GM19463 (cell line): ENCODE measurements at regions not wholly inside any gene's neighbourhood (a gene's known extent, or its start where the extent isn't known, plus 50 kb on each side); places are given as distances from the start of the nearest gene placed in this dataset.

Experiments
- ATAC-seq: cut with Tn5 transposase; IDR thresholded peaks from one replicate; pipeline ENCODE4 v1.9.1; 2021; ENCODE audit warnings: mild to moderate bottlenecking, moderate library complexity; ENCODE audit not compliant: unreplicated experiment

DNA sequence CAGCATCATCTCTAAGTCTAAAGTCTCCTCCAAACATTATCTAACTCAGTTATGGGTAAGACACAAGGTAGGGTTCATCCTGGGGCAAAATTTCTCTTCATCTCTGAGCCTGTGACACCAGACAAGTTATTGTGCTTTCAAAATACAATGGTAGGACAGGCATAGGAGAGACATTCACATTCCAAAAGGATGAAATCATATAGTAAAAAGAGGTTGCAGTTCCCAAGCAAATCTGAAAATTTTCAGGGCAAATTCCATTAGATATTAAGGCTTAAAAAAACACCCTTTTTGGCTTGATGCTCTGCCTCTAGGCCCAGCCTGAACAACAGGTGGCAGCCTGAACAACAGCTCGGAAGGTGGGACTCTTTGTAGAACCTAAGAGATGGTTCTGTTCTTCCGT lies 448.3 kb upstream of the SLIT2 start:
- no peak for ATAC-seq

- no peak for ATAC-seq
Observed at GRCh38 chr4:19793831-19794230, 457.9 kb upstream of the SLIT2 start.

DNA sequence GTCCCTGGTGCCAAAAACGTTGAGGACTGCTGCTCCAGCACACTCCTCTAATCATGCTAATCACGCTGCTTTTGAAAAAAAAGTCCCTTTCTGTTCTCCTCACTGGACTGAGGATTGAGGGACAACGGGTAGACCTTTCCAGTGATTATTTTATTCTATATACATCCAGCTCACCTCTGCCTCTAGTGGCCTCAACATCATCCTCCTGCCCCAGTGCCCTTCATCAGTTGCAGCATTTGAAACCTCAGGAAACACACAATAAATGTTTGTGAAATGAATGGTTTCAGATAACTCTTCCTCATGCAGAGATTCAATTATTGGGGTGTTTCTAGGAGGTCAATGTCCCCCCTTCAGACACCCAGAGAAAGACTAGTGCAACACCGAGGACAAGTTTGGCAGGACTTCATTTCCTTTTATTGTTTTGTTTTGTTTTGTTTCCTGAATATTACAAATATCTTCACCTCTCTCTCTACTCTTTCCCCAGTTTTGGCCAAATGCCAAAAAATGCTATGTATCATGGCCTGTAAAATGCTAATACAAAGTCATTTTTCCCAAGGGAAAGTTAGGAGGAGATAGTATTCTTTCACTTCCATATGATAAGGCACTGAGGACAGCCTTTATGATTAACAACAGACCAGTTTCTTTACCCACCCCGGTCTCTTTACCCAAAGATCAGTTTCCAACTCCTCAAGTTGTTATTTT lies 460.1 kb upstream of the SLIT2 start:
- no peak for ATAC-seq

DNA sequence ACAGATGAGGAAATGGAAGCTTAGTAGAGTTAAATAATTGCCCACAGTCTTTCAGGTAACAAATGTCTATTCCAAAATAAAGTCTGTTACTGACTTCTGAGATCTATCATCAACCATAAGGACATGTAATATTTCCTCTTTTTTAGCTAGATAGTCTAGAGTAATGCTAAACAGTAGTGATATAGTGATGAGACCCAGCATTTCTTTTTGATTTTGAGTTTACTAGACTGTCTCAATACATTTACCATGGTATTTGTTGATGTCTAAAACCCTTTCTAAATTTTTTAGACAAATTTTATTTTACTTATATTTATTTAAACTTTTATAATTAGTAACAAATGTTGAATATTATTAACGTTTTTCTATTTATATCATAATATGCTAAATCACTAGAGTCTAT lies 465.1 kb upstream of the SLIT2 start:
- ATAC-seq = no peak

DNA sequence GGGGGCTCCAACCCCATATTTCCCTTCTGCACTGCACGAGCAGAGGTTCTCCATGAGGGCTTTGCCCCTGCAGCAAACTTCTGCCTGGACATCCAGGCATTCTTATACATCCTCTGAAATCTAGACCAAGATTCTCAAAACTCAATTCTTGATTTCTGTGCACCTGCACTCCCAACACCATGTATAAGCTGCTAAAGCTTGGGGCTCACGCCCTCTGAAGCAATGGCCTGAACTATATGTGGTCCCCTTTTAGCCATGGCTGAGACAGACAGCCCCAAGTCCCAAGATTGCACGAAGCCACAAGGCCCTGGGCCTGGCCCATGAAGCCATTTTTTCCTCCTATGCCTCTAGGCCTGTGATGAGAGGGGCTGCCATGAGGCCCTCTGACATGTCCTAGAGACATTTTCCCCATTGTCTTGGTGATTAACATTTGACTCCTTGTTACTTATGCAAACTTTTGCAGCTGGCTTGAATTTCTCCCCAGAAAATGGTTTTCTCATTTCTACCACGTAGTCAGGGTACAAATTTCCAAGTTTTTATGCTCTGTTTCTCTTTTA lies 468.0 kb upstream of the SLIT2 start:
- no peak for ATAC-seq

GRCh38 chr4:19780871-19781270 lies 470.8 kb upstream of the SLIT2 start:
- no peak for ATAC-seq

DNA sequence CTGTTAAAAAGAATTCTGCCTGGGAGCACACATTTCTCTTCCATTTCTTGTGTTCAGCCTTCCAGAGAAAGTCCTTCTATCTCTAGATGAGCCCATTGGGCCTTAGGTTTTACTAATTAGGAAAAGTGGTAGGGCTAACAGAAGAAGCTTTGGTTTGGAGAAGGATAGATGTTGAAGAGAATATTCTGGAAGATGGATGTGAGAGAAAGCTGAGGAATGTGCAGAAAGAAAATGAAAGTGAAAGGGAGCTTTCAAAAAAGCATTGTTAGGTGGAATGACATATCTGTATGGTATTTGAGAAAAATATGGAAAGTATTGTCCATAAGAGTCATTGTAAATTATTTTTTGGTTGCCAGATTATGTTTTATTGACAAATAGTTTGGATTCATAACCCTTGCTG lies 474.8 kb upstream of the SLIT2 start:
- ATAC-seq = no peak

GRCh38 chr4:19776021-19776459 lies 475.7 kb upstream of the SLIT2 start:
- ATAC-seq = no peak

- ATAC-seq = no peak
Observed at GRCh38 chr4:19774690-19775256, 476.9 kb upstream of the SLIT2 start.

GRCh38 chr4:19772581-19772980 lies 479.1 kb upstream of the SLIT2 start:
- no peak for ATAC-seq

DNA sequence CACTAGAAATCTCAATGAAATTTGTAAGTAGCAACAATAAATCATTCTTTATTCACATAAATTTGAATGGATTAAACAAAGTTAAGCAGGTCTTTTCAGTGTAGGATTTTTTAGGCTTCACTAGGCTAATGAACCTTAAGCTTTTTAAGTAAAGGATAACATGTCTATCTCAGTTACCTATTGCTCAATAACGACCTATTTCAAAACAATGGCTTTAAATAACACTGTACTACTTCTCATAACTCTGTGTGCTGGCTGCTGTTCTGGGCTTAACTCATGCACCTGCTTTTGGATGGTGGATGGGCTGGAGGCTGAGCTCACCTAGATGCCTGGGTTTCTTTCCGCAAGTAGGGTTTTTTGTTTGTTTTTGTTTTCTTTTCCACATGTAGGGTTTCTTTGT lies 495.0 kb upstream of the SLIT2 start:
- no peak for ATAC-seq

DNA sequence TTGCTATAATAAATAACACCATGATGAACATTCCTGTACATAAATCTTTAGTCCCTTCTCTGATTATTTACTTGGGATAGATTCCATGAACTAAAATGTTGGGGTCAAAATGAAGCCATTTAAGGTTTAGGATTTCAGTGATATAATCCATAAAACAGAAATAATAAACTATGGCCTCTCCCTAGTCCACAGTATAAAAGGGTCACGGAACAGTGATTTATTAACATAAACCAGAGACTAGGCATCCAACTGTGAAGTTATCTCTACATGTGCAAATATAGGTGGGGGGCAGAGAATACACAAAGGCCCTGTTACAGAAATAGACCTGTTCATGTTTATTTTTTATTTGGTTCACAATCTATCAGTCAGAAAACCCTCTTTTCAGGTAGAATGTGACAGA lies 499.1 kb upstream of the SLIT2 start:
- no peak for ATAC-seq

DNA sequence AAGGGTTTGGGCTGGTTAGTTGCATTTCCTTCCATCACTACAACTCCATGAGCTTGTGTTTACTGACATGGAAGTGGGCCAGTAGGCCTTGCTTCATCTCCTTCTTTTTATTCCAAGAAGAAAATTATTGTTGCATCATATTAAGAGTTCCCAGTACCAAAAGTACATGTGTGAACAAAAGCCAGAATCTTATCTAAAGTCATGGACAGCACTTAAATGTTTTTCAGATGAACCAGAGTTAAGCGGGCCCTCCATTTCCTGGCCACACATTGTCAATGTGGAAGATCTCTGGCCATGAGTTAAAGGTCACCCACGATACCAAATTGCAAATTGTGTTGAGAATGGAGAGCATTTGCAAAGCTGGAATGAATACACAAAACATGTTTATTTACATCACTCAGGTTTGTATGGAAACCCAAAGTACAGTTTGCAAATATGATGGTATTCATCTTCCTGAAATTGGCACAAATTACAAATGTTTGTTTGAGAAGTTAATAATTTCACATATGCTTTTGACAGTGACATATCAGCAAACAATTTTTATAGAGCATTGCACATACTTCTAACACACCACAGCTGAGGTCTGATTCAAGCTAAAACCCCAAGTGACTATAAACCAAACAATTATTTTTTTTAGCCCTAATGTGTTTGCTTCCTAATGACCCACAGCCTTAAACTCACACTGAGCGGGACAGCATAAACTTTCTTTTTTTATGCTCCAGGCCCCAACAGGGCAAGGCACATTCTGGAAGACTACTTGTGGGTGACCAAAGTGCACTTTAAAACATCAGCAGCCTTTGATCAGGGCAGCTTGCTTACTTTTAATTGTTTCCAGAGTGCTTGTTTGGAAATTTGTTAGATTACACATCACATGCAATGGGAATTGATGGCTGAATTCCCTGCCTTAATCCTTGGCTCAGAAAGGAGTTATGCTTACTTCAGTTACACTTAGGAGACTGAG lies 502.9 kb upstream of the SLIT2 start:
- ATAC-seq = no peak

DNA sequence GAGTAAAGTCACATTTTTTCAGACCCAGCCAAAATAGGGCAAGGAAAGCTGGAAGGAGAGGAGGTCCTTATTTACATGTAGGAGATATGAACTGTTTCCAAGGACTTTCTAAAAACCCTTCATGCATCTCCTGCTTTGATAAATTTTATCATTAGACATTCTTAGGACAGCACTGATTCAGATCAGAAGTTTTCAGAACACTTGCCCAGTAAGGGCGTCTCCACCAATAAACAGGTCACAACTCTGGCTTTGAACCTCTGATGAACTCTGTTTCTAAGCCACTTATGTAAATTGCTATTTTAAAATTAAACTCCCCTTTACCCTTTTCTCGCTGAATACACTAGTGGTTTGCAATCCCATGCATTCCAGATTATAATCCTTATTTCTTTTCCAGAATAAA lies 505.3 kb upstream of the SLIT2 start:
- ATAC-seq = no peak

GRCh38 chr4:19743115-19743638 lies 508.5 kb upstream of the SLIT2 start:
- ATAC-seq = no peak

- ATAC-seq = no peak
Observed at GRCh38 chr4:19739101-19739651, 512.5 kb upstream of the SLIT2 start.

- no peak for ATAC-seq
Observed at GRCh38 chr4:19736968-19737756, 514.5 kb upstream of the SLIT2 start.

DNA sequence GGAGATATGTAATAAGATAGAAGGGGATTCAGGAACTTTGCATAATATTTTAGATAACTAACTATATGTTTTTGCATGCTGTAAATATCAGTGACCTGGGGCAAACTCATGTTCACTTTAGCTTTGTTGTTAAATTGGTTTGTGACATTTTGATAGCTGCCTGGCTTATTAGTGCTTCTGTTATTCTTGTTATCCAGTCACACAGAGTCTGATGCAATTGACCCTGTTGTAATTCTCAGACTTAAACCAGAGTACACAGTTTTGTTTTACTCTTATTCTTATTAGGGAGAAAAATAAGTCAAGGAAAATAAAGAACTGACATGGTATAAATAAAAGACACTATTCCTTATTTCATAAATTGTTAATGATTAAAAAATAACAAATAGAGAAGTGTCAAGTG lies 516.7 kb upstream of the SLIT2 start:
- no peak for ATAC-seq

DNA sequence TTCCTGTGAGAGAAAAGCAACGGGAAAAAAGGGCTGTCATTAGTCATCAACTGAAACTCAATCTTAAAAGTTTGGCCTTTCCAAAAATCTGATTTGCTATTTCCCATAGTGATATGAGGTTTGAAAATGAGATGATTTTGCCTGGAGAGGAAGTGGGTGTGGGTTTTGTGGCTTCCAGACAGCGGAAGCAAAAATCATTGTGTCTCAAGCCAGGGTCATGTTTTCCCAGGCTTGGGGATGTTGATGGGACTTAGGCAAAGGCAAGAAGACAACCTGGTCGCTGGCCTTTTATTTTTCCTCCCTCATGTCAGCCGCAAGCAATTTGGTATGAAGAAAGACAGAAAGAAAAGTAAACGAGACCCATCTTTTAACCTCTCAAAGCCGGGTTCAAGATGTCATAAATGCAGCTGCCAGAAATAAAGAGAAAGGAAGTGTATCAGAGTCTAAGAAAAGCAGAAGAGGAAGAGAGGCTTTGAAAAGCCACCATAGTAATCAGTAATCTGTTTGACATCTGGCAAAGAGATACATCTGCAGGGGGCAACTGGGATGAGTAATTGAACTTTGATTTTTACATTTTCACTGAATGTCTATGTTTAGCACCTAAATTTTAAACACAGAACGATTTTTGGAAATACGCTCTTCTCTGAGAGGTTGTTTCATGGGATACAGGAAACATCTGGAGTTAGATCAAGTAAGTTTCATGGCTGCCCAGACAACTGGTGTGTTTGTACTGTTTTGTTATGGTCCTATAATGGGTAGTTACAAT lies 521.6 kb upstream of the SLIT2 start:
- ATAC-seq = no peak
